Activated CD8-positive, alpha-beta memory T cell treated with anti-CD3 and anti-CD28 coated beads, Interleukin-2, amount 50 U/mL, for 24 hours (primary cell): ENCODE measurements at regions not wholly inside any gene's neighbourhood (a gene's known extent, or its start where the extent isn't known, plus 50 kb on each side); places are given as distances from the start of the nearest gene placed in this dataset.

Experiments
- DNase-seq: peaks from one replicate; pipeline ENCODE4 v3.0.0-alpha.2; 2020; ENCODE audit errors: extremely low read depth

- DNase-seq: no peak
These were observed 243.8 kb downstream of the MATN1 start for GRCh38 chr1:30479575-30479974.

DNA sequence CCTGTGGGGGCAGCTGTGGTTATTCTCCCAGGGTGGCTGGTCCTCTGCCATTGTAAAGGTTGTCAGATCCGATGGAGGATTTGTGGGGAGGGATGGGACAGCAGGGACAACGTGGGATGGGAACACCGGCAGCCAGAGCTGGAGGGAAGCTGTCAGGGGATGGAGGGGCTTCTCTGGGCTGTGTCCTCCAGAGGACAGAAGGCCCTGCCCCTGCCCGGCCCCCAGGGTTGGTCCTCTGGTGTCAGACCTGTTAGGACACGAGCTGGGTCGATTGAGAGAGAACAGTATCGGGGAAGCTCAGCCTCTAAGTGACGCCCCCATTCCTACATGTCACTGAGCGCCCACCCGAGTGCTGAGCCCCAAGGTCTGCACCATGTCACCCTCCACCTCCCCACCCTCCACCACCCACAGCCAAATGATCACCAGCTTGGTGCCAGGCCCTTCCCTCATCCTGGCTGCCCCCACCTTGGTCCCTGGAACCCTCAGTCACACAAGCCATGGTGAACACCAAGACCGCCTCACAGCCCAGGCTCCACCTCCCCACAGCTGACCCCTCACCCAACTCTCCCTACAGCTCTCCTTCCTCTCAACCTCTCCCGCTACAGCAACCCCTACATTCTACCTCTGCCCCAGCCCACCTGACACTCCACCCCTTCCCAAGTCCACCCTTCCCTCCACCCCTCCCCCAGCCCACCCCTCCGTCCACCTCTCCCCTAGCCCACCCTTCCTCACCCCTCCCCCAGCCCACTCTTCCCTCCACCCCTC lies 244.4 kb downstream of the MATN1 start:
- no peak for DNase-seq

- no peak for DNase-seq
These were observed 245.1 kb downstream of the MATN1 start for GRCh38 chr1:30478283-30478682.

DNA sequence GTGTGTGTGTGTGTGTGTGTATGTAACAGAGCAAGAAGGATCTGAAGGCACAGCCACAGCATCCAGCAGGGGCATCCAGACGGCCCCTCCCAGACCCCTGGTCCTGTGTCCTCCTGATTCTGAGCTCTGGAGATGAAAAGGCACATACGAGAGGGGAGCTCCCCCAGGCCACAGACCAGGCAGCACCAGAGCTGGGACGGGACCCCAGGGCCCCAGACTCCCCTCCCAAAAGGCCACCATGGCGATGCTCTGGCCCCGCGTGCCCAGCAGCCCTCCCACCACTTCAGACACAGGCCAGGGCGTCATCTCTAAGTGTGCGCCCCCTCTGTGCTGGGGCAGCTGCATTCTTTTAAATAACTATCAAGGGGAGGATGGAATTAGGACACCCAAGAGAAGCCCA lies 245.8 kb downstream of the MATN1 start:
- no peak for DNase-seq

DNA sequence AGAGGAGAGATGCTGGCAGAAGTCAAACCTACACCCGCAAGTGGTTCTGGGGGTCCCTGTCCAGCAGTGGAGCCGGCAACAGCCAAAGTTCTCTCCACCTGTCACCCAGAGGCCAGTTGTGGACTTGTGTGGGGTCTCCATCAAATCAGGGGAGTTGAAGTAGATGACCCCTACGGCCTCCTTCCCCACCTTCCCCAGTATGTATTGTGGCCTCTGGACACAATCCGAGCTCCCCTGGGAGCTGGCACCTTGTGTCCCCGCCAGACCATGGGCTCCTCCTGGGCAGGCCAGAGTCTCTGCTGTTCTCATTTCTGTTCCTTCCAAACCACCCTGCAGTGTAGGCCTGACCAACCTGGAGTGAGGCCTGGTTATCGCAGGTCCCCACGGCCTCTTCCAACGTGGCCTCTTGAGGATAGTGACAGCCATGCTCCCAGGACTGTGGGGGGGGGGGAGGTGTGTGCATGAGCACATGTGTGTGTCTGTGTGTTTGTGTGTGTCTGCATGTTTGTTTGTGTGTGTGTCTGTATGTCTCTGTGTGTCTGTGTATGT lies 246.4 kb downstream of the MATN1 start:
- DNase-seq: no peak

GRCh38 chr1:30476476-30476875 lies 246.9 kb downstream of the MATN1 start:
- DNase-seq: no peak

DNA sequence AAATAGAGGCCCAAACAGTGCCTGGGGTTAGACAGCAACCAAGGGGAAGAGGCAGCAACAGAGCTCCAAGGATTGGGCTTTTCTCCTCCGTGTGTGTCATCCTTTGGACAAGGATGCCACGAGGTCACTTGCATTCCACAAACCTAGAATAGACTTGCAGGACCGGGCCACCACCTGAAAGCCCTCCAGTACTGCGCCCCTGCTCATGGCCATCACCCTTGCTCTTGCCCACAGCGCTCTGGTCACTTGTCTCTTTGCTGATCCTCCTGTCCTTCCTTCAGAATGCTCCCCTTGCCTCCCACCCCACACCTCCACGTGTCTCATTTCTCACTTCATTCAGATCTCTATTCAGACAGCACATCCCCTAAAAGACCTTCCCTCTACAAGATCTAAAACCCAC lies 247.4 kb downstream of the MATN1 start:
- DNase-seq: no peak

DNA sequence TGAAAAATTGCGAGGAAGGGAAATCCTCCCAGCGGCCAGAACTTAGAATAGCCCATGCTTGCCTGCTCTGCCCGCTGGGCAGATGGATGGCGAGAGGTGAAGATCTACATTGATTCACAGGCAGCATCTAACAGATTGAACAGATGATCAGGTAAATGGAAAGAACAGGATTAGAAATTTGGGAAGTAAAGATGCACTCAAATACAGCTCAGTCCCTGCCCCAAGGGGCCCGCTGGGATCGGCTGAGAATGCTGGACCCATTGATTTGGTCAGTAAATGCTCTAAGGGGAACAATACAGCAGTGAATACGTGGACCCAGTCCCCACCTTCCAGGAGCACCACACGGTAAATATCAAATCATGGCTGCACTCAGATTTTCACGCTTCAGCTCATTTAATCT lies 248.2 kb downstream of the MATN1 start:
- no peak for DNase-seq

GRCh38 chr1:30474818-30475200 lies 248.6 kb downstream of the MATN1 start:
- no peak for DNase-seq

DNA sequence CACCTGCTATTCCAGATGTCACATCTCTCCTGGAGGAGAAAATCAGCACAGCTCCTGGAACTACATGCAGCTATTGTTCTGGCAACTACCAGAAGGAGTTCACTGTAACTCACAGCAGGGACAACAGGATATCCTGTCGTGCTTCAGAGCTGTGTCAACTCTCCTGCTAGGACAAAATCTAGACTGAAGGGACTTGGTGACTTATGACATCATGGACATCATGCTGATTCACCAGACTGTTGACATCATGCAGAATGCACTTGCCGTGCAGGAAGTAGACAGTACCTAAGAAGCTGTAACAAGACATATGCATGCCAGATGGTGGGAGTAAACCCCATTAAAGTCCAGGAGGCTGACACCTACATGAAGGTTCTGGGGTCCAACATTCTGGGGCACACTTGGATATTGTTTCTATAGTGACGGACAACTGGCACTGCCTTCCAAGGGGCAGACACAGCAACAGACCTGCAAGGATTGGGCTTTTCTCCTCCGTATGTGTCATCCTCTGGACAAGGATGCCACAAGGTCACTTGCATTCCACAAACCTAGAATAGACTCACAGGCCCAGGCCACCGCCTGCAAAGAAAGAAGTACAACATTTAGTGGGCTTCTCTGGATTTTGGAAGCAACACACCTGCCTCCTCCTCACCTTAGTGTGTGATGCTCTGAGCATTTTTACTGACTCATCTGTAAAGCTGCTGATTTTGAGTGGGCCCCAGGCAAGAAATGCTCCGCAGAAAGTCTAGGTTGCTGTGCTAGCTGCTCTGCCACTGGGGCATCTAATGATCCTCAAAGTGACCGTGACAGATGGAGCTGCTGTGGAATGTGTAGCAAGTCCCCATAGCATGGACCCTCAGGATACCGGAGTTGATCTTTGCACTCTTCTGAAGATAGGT lies 249.2 kb downstream of the MATN1 start:
- DNase-seq: no peak

DNA sequence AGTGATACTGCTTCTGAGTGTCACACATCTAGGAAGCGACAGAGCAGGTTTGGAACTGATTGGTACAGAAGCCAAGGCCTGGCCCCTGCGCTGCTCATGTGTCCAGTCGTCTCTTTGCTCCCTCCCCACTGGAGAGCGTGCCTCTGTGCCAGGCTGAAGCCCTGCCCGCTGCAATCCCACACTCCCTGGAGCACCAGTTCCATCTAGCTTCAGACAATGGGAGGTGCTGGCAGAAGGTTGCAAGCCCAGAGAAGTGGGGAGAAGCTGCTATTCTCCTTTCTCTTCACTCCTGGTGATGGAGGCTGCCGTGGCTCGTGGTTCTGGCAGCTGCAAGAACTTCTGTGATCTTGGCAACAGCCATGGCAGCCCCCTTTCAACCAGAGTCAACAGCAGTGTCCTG lies 250.9 kb downstream of the MATN1 start:
- DNase-seq: no peak

- no peak for DNase-seq
These were observed 251.4 kb downstream of the MATN1 start for GRCh38 chr1:30472009-30472408.

DNA sequence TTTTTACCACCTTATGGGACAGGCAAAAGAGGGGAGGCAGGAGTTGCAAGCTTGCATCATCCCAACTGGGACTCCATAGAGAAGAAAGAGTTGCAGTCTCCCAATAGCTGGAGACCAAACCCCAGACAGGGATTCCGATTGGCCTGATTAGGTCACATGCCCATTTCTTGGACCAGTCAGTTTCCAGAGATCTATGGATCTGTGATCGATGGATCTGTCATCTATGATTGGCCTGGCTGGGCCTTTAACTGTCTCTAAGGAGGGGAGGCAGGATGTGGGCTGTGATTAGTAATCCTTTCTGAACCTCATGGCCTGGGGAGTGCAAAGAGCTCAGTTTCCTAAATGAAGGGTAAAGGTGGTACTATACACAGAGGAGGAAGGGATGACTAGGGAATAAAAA lies 252.1 kb downstream of the MATN1 start:
- DNase-seq: no peak

- no peak for DNase-seq
These were observed 254.0 kb downstream of the MATN1 start for GRCh38 chr1:30469426-30469825.

GRCh38 chr1:30467101-30467500 lies 256.3 kb downstream of the MATN1 start:
- DNase-seq: no peak

- DNase-seq: no peak
These were observed 256.8 kb downstream of the MATN1 start for GRCh38 chr1:30466610-30467009.

DNA sequence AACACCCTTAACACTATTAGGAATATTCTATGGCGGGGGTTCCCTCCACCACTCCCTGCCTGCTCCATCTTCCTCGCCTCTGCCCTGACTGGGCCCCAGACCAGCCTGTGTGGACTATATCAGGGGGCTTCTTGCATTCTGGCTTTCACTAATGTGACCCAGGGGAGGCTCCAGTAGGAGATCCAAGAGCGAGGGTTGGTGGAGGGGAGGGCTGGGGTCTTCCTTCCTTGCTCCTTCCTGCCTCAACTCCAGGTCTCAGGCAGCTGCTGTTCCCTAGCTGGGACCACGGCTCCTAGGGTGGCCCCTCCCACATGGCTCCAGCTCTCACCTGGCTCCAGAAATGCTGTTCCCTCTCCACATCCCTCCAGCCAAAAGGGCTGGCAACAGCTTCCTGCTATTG lies 257.4 kb downstream of the MATN1 start:
- no peak for DNase-seq

GRCh38 chr1:30465096-30465495 lies 258.3 kb downstream of the MATN1 start:
- no peak for DNase-seq

DNA sequence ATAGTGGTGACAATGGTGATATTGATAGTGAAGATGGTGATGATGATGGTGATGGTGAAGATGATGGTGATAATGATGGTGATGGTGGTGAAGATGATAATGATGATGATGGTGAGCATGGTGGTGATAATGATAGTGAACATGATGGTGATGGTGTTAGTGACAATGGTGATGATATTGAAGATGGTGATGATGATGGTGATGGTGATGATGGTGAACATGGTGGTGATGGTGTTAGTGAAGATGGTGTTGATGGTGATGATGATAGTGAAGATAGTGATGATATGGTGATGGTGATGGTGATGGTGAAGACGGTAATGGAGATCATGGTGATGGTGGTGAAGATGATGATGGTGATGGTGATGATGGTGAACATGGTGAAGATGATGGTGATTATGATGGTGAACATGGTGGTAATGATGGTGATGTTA lies 259.2 kb downstream of the MATN1 start:
- no peak for DNase-seq

DNA sequence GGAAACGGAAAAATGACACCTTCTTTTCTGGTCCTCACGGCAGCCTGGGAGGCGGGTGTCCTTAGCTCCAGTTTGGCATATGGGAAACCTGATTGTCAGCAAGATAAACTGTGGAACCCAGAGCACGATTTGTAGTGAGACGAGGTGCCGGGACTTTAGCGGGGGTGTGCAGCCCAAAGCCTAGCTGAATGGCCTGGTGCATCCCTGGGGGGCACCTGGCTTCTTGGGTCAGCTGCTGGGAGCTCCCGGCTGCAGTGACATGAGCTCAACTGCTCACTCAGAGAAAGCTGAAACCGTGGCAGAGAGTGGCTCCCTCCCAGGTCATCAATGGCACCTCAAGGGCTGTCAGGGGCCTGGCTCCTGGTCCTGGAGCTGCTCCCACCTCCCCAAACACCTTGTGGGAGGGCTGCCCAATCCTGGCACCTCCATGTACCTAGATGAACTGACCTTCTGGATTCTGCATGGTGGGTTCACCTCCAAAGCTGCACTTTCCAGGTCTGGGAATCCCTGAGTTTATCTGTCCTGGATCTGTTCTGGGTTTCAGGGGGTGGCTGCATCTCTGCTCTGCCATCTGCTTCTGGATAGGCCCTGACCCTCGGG lies 260.5 kb downstream of the MATN1 start:
- no peak for DNase-seq

- no peak for DNase-seq
These were observed 261.2 kb downstream of the MATN1 start for GRCh38 chr1:30462166-30462565.

DNA sequence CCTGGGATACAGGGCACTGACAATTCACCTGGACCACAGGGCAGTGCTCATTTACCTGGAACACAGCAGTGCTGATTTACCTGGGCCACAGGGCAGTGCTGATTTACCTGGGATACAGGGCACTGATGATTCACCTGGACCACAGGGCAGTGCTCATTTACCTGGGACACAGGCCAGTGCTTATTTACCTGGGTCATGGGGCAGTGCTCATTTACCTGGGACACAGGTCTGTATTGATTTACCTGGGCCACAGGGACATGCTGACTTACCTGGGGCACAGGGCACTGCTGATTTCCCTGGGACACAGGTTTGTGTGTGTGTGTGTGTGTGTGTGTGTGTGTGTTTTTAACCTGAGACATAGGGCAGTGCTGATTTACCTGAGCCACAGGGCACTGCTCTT lies 261.7 kb downstream of the MATN1 start:
- no peak for DNase-seq
